Body of pancreas (tissue), 4 donors: ENCODE measurements at regions not wholly inside any gene's neighbourhood (a gene's known extent, or its start where the extent isn't known, plus 50 kb on each side); places are given as distances from the start of the nearest gene placed in this dataset.
"Not testable (repeated sequence)": the region's sequence is repeated elsewhere in the genome, so short reads cannot be mapped to it uniquely, and the experiment has no call there.

ENCODE experiments used
- ATAC-seq: fragments of 150-250 bp; one replicate; pipeline ENCODE4 v1.9.1; 2016
- DNase-seq, 4 donors: peaks; one replicate each; pipeline ENCODE4 v3.0.0-alpha.2; 2019
- H3K27ac ChIP-seq, 4 donors: fragments of 200-600 bp; sonication (generic); 1 replicate in 3 of 4; 2 replicates in 1 of 4; pipeline versions ENCODE4 v1.5.1 to v1.6.1; 2016 to 2019; ENCODE audit warnings: mild to moderate bottlenecking in 1 of 4, mixed read lengths in 1 of 4, moderate library complexity in 1 of 4
- H3K27me3 ChIP-seq, 2 donors: fragments of 200-600 bp; sonication (generic); one replicate each; pipeline ENCODE4 v1.6.0; 2016; ENCODE audit warnings: mild to moderate bottlenecking in 1 of 2
- H3K36me3 ChIP-seq, 2 donors: fragments of 200-600 bp; sonication (generic); replicated peaks in 1 of 2; 2 replicates each; pipeline ENCODE4 v1.5.1; 2016; ENCODE audit warnings: low read depth in 2 of 2; ENCODE audit not compliant: insufficient read depth in 1 of 2
- H3K4me1 ChIP-seq: fragments of 200-600 bp; sonication (generic); one replicate; pipeline ENCODE4 v1.6.0; 2016
- H3K4me3 ChIP-seq, 2 donors: fragments of 200-600 bp; sonication (generic); 1 replicate in 1 of 2; 2 replicates in 1 of 2; pipeline ENCODE4 v1.5.1; 2016 to 2019
- H3K9me3 ChIP-seq, 3 donors: fragments of 200-600 bp; sonication (generic); 1 replicate in 2 of 3; 2 replicates in 1 of 3; pipeline ENCODE4 v1.5.1; 2016
- CTCF ChIP-seq, 7 experiments: fragments of 450-650 bp in 4 of 7; fragments of 200-600 bp in 3 of 7; sonication (generic) in 3 of 7; IDR thresholded peaks; one replicate each; pipeline ENCODE4 v1.5.1; 2016 to 2019; ENCODE audit warnings: antibody characterized with exemption in 7 of 7
- POLR2A ChIP-seq, 3 donors: fragments of 450-650 bp; IDR thresholded peaks; one replicate each; pipeline ENCODE4 v1.6.1; 2016; ENCODE audit warnings: antibody characterized with exemption in 3 of 3, mild to moderate bottlenecking in 2 of 3
- WGBS, 2 donors: methylation state at CpG; one replicate each; pipeline ENCODE4 v1.1.5; 2017; 5-methylcytosine and 5-hydroxymethylcytosine counted together
- intact Hi-C: fragments of 100-400 bp; cut with DNase I; formaldehyde crosslinking; loops from one replicate; pipeline ENCODE4 v1.15.1; 2023

- ATAC-seq (no peak), DNase-seq (no peak)
- H3K27ac ChIP-seq = no peak overlapping the region
- no peaks in the 10 kb centered on the region for H3K9me3 ChIP-seq
- TF ChIP-seq POLR2A (IDR thresholded peaks at IDR 0.05) = no peak
- TF ChIP-seq CTCF (IDR thresholded peaks at IDR 0.05) = no peak
- H3K4me3 ChIP-seq = no peak overlapping the region
- H3K36me3 ChIP-seq = no peaks in the 10 kb centered on the region
- H3K27me3 ChIP-seq = no peaks in the 10 kb centered on the region
- intact Hi-C loops = no loop called here
- H3K4me1 ChIP-seq = peaks cover 11% of the 10 kb centered on the region
These were observed 870.3 kb upstream of the MIR17HG start for GRCh38 chr13:90477216-90477615.

- Histone ChIP-seq H3K4me3 (no peak overlapping the region), H3K27ac (no peak overlapping the region), H3K27me3 (no peaks in the 10 kb centered on the region), H3K4me1 (no peaks in the 10 kb centered on the region), H3K36me3 (no peaks in the 10 kb centered on the region), H3K9me3 (no peaks in the 10 kb centered on the region)
- ATAC-seq (no peak), DNase-seq (no peak)
- TF ChIP-seq CTCF (IDR thresholded peaks at IDR 0.05) = no peak
- TF ChIP-seq POLR2A (IDR thresholded peaks at IDR 0.05) = no peak
- intact Hi-C loops = no loop called here
- 93 to 96% methylated on average over 1 of the region's 1 CpG for WGBS, 2 donors
These were observed 863.6 kb upstream of the MIR17HG start for GRCh38 chr13:90483906-90484305.

- ATAC-seq (no peak), DNase-seq (no peak)
- Histone ChIP-seq H3K27me3 (no peaks in the 10 kb centered on the region), H3K4me1 (no peaks in the 10 kb centered on the region), H3K9me3 (no peaks in the 10 kb centered on the region), H3K4me3 (no peak overlapping the region), H3K36me3 (no peaks in the 10 kb centered on the region), H3K27ac (no peak overlapping the region)
- TF ChIP-seq POLR2A (IDR thresholded peaks at IDR 0.05) (no peak), CTCF (IDR thresholded peaks at IDR 0.05) (no peak)
- intact Hi-C loops = no loop called here
These were observed 862.1 kb upstream of the MIR17HG start for GRCh38 chr13:90485436-90485835.

- H3K27me3 ChIP-seq = no peaks in the 10 kb centered on the region
- ATAC-seq (no peak), DNase-seq (no peak)
- H3K36me3 ChIP-seq = no peaks in the 10 kb centered on the region
- no peaks in the 10 kb centered on the region for H3K4me1 ChIP-seq
- 75 to 82% methylated on average over 2 of the region's 2 CpGs for WGBS, 2 donors
- no peak for TF ChIP-seq CTCF (IDR thresholded peaks at IDR 0.05)
- TF ChIP-seq POLR2A (IDR thresholded peaks at IDR 0.05) = no peak
- no peaks in the 10 kb centered on the region for H3K9me3 ChIP-seq
- no peak overlapping the region for H3K27ac ChIP-seq
- intact Hi-C loops = no loop called here
- H3K4me3 ChIP-seq = no peak overlapping the region
These were observed 854.6 kb upstream of the MIR17HG start for GRCh38 chr13:90492872-90493271.

GRCh38 chr13:90493667-90494066 lies 853.8 kb upstream of the MIR17HG start:
- intact Hi-C loops = no loop called here
- H3K27me3 ChIP-seq = no peaks in the 10 kb centered on the region
- ATAC-seq (no peak), DNase-seq (no peak)
- no peaks in the 10 kb centered on the region for H3K36me3 ChIP-seq
- no peak overlapping the region for H3K4me3 ChIP-seq
- 71 to 76% methylated on average over 2 of the region's 2 CpGs for WGBS, 2 donors
- H3K27ac ChIP-seq = no peak overlapping the region
- no peak for TF ChIP-seq CTCF (IDR thresholded peaks at IDR 0.05)
- no peak for TF ChIP-seq POLR2A (IDR thresholded peaks at IDR 0.05)
- H3K4me1 ChIP-seq = no peaks in the 10 kb centered on the region
- H3K9me3 ChIP-seq = no peaks in the 10 kb centered on the region

- DNase-seq, H3K27ac ChIP-seq, intact Hi-C loops, H3K9me3 ChIP-seq, H3K4me3 ChIP-seq, H3K27me3 ChIP-seq, ATAC-seq, H3K36me3 ChIP-seq, H3K4me1 ChIP-seq: not testable (repeated sequence)
- 95% methylated on average over 17 of the region's 27 CpGs; no CpG with 5 or more reads in 1 of the 2 donors for WGBS, 2 donors
These were observed 852.6 kb upstream of the MIR17HG start for GRCh38 chr13:90494849-90495248.
